IMR-90 (cell line): ENCODE measurements at regions not wholly inside any gene's neighbourhood (a gene's known extent, or its start where the extent isn't known, plus 50 kb on each side); places are given as distances from the start of the nearest gene placed in this dataset.
"Not testable (repeated sequence)": the region's sequence is repeated elsewhere in the genome, so short reads cannot be mapped to it uniquely, and the experiment has no call there.

ENCODE experiments used
- ATAC-seq: fragments of 200-7000 bp; cut with Tn5 transposase; 2 replicates; pipeline ENCODE4 v1.9.1; 2020; ENCODE audit warnings: low read depth, mild to moderate bottlenecking, moderate library complexity
- BruUV-seq: library from RNA; stranded (reverse); fragments of 400-500 nt; replicated peaks from 2 replicates; lab custom pipeline; 2021; lab: Mats Ljungman, UMichigan
- CTCF ChIA-PET: fragments of 300-600 bp; formaldehyde crosslinking; extraction: SDS; loops from one replicate; lab custom pipeline; 2021; ENCODE audit warnings: antibody characterized with exemption; lab: Yijun Ruan, JAX
- POLR2A ChIA-PET: fragments of 300-600 bp; sonication (Branson Sonifier 250); formaldehyde crosslinking; loops from one replicate; lab custom pipeline; 2022; ENCODE audit warnings: antibody characterized with exemption; ENCODE audit not compliant: unreplicated experiment; lab: Charles Lee
- DNase-seq: peaks from one replicate; pipeline ENCODE4 v3.0.0; 2013
- H2AFZ ChIP-seq: replicated peaks from 2 replicates; pipeline ENCODE3; 2013; ENCODE audit warnings: low read length, mild to moderate bottlenecking; ENCODE audit not compliant: poor library complexity
- H2AK5ac ChIP-seq: 2 replicates; pipeline ENCODE4 v1.6.1; 2013; ENCODE audit warnings: low read depth, low read length, inconsistent platforms
- H2AK9ac ChIP-seq: replicated peaks from 2 replicates; pipeline ENCODE3; 2013; ENCODE audit warnings: mild to moderate bottlenecking, low read depth, low read length, moderate library complexity; ENCODE audit not compliant: poor library complexity
- H2BK120ac ChIP-seq: 2 replicates; pipeline ENCODE4 v1.6.1; 2013; ENCODE audit warnings: low read depth, low read length, inconsistent platforms
- H2BK15ac ChIP-seq: 3 replicates; pipeline ENCODE4 v1.6.1; 2013; ENCODE audit warnings: low read depth, low read length, inconsistent platforms
- H2BK20ac ChIP-seq: 2 replicates; pipeline ENCODE4 v1.6.1; 2013; ENCODE audit warnings: low read depth, mild to moderate bottlenecking, inconsistent platforms, low read length, moderate library complexity
- H2BK5ac ChIP-seq: 2 replicates; pipeline ENCODE4 v1.6.1; 2013; ENCODE audit warnings: mild to moderate bottlenecking, low read depth, low read length, inconsistent platforms; ENCODE audit not compliant: poor library complexity, severe bottlenecking
- H3K14ac ChIP-seq: replicated peaks from 2 replicates; pipeline ENCODE4 v1.6.1; 2013; ENCODE audit warnings: low read depth, low read length, inconsistent platforms
- H3K18ac ChIP-seq: 2 replicates; pipeline ENCODE4 v1.6.1; 2013; ENCODE audit warnings: low read depth, low read length, control low read depth
- H3K23ac ChIP-seq: 2 replicates; pipeline ENCODE4 v1.6.1; 2013; ENCODE audit warnings: low read depth, low read length, inconsistent platforms
- H3K27ac ChIP-seq: 2 replicates; pipeline ENCODE4 v1.5.1; 2013; ENCODE audit warnings: mild to moderate bottlenecking, control low read depth, low read length; ENCODE audit not compliant: insufficient read depth
- H3K27me3 ChIP-seq: 2 replicates; pipeline ENCODE4 v1.6.1; 2013; ENCODE audit warnings: low read length; ENCODE audit not compliant: control insufficient read depth, insufficient read depth
- H3K36me3 ChIP-seq: 2 replicates; pipeline ENCODE4 v1.6.1; 2013; ENCODE audit warnings: low read length, mixed read lengths; ENCODE audit not compliant: control insufficient read depth, insufficient read depth
- H3K4ac ChIP-seq: 2 replicates; pipeline ENCODE4 v1.6.1; 2013; ENCODE audit warnings: low read depth, low read length, inconsistent platforms
- H3K4me1 ChIP-seq: 2 replicates; pipeline ENCODE4 v1.6.1; 2013; ENCODE audit warnings: low read length, mixed read lengths; ENCODE audit not compliant: control insufficient read depth, insufficient read depth
- H3K4me2 ChIP-seq: 2 replicates; pipeline ENCODE4 v1.6.1; 2013; ENCODE audit warnings: low read depth, mild to moderate bottlenecking, control low read depth, low read length, moderate library complexity
- H3K4me3 ChIP-seq: 2 replicates; pipeline ENCODE4 v1.5.1; 2013; ENCODE audit warnings: low read depth, mild to moderate bottlenecking, control low read depth, low read length, moderate library complexity; ENCODE audit not compliant: insufficient read depth
- H3K56ac ChIP-seq: 2 replicates; pipeline ENCODE4 v1.6.1; 2013; ENCODE audit warnings: low read length, inconsistent platforms; ENCODE audit not compliant: insufficient read depth; ENCODE audit errors: extremely low read depth
- H3K79me1 ChIP-seq, 2 experiments: 2 replicates each; pipeline ENCODE4 v1.6.1; 2013; ENCODE audit warnings: low read length in 2 of 2, inconsistent platforms in 1 of 2, low read depth in 1 of 2
- H3K9ac ChIP-seq: 2 replicates; pipeline ENCODE4 v1.6.1; 2013; ENCODE audit warnings: low read depth, low read length, control low read depth
- H3K9me1 ChIP-seq: 2 replicates; pipeline ENCODE4 v1.6.1; 2013; ENCODE audit warnings: low read length, inconsistent platforms; ENCODE audit not compliant: insufficient read depth
- H3K9me3 ChIP-seq: 2 replicates; pipeline ENCODE4 v1.6.1; 2013; ENCODE audit warnings: low read length; ENCODE audit not compliant: control insufficient read depth, insufficient read depth
- H4K20me1 ChIP-seq: 2 replicates; pipeline ENCODE4 v1.6.1; 2013; ENCODE audit warnings: low read length, inconsistent platforms; ENCODE audit not compliant: insufficient read depth
- H4K5ac ChIP-seq: 2 replicates; pipeline ENCODE4 v1.6.1; 2013; ENCODE audit warnings: mild to moderate bottlenecking, low read depth, low read length, control low read depth
- H4K8ac ChIP-seq, 2 experiments: 2 replicates each; pipeline ENCODE4 v1.6.1; 2013; ENCODE audit warnings: low read depth in 2 of 2, low read length in 2 of 2, control low read depth in 1 of 2, inconsistent platforms in 1 of 2
- H4K91ac ChIP-seq: 2 replicates; pipeline ENCODE4 v1.6.1; 2013; ENCODE audit warnings: low read depth, low read length, inconsistent platforms; ENCODE audit not compliant: insufficient read depth
- WGBS, 2 experiments: methylation state at CpG; one replicate each; pipeline versions ENCODE4 v1.1.5 to v1.1.7; 2013; ENCODE audit warnings: missing lambda C conversion rate in 2 of 2; ENCODE audit not compliant: insufficient read length in 1 of 2; ENCODE audit errors: extremely low coverage in 2 of 2; 5-methylcytosine and 5-hydroxymethylcytosine counted together
- dilution Hi-C: fragments of 300-500 bp; cut with HindIII; formaldehyde crosslinking; loops from one replicate; pipeline ENCODE4 v1.14.3; 2018; ENCODE audit warnings: low sequenced_read_pairs; ENCODE audit not compliant: unreplicated experiment
- in situ Hi-C: fragments of 300-500 bp; cut with MboI; formaldehyde crosslinking; loops from 3 replicates; pipeline ENCODE4 v1.14.3; 2019; ENCODE audit warnings: low sequenced_read_pairs, inconsistent platforms, mixed read lengths
- intact Hi-C: fragments of 100-400 bp; cut with micrococcal nuclease; formaldehyde crosslinking; loops from 2 replicates; pipeline ENCODE4 v1.10.0; 2022

GRCh38 chr10:123395234-123395633 lies 241.0 kb downstream of the BUB3 start:
- H3K9ac ChIP-seq, POLR2A ChIA-PET, H2AFZ ChIP-seq, CTCF ChIA-PET, H3K14ac ChIP-seq, H2BK120ac ChIP-seq, H3K79me1 ChIP-seq, ATAC-seq, H3K36me3 ChIP-seq, H3K4me1 ChIP-seq, intact Hi-C loops, H3K56ac ChIP-seq, H3K23ac ChIP-seq, H2AK9ac ChIP-seq, H2BK5ac ChIP-seq, H2BK20ac ChIP-seq, in situ Hi-C loops, H4K5ac ChIP-seq, H2AK5ac ChIP-seq, H4K91ac ChIP-seq, H4K20me1 ChIP-seq, DNase-seq, H3K18ac ChIP-seq, BruUV-seq, H3K9me1 ChIP-seq, H3K4me3 ChIP-seq, dilution Hi-C loops, H2BK15ac ChIP-seq, H3K4ac ChIP-seq, H3K27me3 ChIP-seq, H3K27ac ChIP-seq, H3K4me2 ChIP-seq, H4K8ac ChIP-seq: not testable (repeated sequence)
- WGBS, 2 experiments, result no CpG with 5 or more reads among the region's 4 CpGs
- peaks cover 27% of the 10 kb centered on the region for H3K9me3 ChIP-seq
